HEK293T (cell line): ENCODE measurements at regions not wholly inside any gene's neighbourhood (a gene's known extent, or its start where the extent isn't known, plus 50 kb on each side); places are given as distances from the start of the nearest gene placed in this dataset.

Source experiments
- CTCF ChIA-PET: fragments of 350-600 bp; formaldehyde crosslinking; extraction: SDS; loops from one replicate; lab custom pipeline; 2021; ENCODE audit warnings: antibody characterized with exemption, inconsistent platforms; lab: Yijun Ruan, JAX
- POLR2A ChIA-PET: fragments of 350-600 bp; formaldehyde crosslinking; extraction: SDS; loops from one replicate; lab custom pipeline; 2020; ENCODE audit warnings: antibody characterized with exemption, inconsistent platforms; lab: Yijun Ruan, JAX
- DNase-seq: peaks from one replicate; pipeline ENCODE4 v3.0.0; 2012; ENCODE audit warnings: mixed read lengths; ENCODE audit errors: extremely low spot score
- ARNT ChIP-seq: fragments of 450-650 bp; IDR thresholded peaks from 2 replicates; pipeline ENCODE4 v1.6.1; 2017; ENCODE audit warnings: mild to moderate bottlenecking
- BHLHE40 ChIP-seq: fragments of 450-650 bp; IDR thresholded peaks from 2 replicates; pipeline ENCODE4 v1.6.1; 2016; ENCODE audit warnings: mild to moderate bottlenecking, moderate library complexity, borderline replicate concordance
- CTBP1 ChIP-seq: fragments of 450-650 bp; IDR thresholded peaks from 2 replicates; pipeline ENCODE4 v1.6.1; 2016; ENCODE audit warnings: borderline replicate concordance
- ELF4 ChIP-seq: fragments of 450-650 bp; IDR thresholded peaks from 2 replicates; pipeline ENCODE4 v1.6.1; 2017; ENCODE audit warnings: antibody characterized with exemption
- FOXA1 ChIP-seq: fragments of 450-650 bp; IDR thresholded peaks from 2 replicates; pipeline ENCODE4 v1.6.1; 2016; ENCODE audit warnings: mild to moderate bottlenecking
- FOXK2 ChIP-seq: fragments of 450-650 bp; IDR thresholded peaks from 2 replicates; pipeline ENCODE4 v1.6.1; 2016; ENCODE audit warnings: mild to moderate bottlenecking
- FOXM1 ChIP-seq: fragments of 450-650 bp; IDR thresholded peaks from 2 replicates; pipeline ENCODE4 v1.6.1; 2017; ENCODE audit warnings: mild to moderate bottlenecking, borderline replicate concordance
- HDGF ChIP-seq: fragments of 450-650 bp; IDR thresholded peaks from 2 replicates; pipeline ENCODE4 v1.6.1; 2017; ENCODE audit warnings: antibody characterized with exemption, borderline replicate concordance
- L3MBTL2 ChIP-seq: fragments of 450-650 bp; conservative IDR thresholded peaks from 2 replicates; pipeline ENCODE4 v1.6.1; 2016; ENCODE audit warnings: mild to moderate bottlenecking
- LEF1 ChIP-seq: fragments of 450-650 bp; IDR thresholded peaks from 2 replicates; pipeline ENCODE4 v1.6.1; 2017; ENCODE audit warnings: mild to moderate bottlenecking, borderline replicate concordance
- NFRKB ChIP-seq: fragments of 450-650 bp; IDR thresholded peaks from 2 replicates; pipeline ENCODE4 v1.6.1; 2016; ENCODE audit warnings: mild to moderate bottlenecking, moderate library complexity
- SP1 ChIP-seq: fragments of 450-650 bp; IDR thresholded peaks from 2 replicates; pipeline ENCODE4 v1.6.1; 2017
- SUZ12 ChIP-seq: fragments of 450-650 bp; IDR thresholded peaks from 2 replicates; pipeline ENCODE4 v1.6.1; 2016; ENCODE audit warnings: mild to moderate bottlenecking
- TARDBP ChIP-seq: fragments of 450-650 bp; IDR thresholded peaks from 2 replicates; pipeline ENCODE4 v1.6.1; 2016
- ZNF384 ChIP-seq: fragments of 450-650 bp; IDR thresholded peaks from 2 replicates; pipeline ENCODE4 v1.6.1; 2016
- TF ChIP-seq, protein P1 (sequence below): fragments of 450-650 bp; IDR thresholded peaks from 2 replicates; pipeline ENCODE4 v1.6.1; 2016

DNA sequence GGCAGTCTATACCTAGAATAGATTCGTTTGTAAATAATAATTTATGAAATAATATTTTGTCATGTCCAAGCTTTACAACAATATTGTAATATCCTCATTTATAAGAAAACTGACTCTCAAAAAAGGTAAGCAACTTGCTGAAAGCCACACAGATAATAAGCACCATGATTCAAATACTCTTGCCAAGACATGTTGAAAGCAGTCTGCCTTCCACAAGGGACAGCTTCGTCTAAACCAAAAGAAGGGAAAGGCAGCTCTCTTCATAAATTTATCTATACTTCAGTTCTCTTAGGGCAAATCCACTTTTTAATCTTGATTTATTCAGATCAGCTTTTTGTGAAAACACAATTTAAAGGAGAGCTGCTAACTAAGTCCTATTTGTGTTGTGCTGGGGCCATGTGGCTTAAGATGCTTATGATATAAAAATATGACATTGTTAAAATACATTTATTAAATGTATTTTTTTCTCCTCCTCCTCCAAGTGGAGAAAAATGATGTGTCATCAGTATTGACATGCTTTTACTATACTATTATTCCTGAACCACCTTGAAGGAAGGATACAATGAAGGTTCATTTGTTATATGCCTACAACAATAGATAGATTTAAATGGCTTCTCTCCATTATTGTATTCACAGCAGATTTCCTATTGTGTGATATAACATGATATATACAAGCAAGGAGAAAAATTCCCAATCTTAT lies 737.0 kb downstream of the HDGFL1 start:
- ChIA-PET POLR2A (no interaction called here), CTCF (no interaction called here)
- no peak for TF ChIP-seq NFRKB
- TF ChIP-seq ZNF384: no peak
- no peak for TF ChIP-seq SP1
- TF ChIP-seq, protein P1, sequence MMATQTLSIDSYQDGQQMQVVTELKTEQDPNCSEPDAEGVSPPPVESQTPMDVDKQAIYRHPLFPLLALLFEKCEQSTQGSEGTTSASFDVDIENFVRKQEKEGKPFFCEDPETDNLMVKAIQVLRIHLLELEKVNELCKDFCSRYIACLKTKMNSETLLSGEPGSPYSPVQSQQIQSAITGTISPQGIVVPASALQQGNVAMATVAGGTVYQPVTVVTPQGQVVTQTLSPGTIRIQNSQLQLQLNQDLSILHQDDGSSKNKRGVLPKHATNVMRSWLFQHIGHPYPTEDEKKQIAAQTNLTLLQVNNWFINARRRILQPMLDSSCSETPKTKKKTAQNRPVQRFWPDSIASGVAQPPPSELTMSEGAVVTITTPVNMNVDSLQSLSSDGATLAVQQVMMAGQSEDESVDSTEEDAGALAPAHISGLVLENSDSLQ: no peak
- TF ChIP-seq LEF1: no peak
- no peak for TF ChIP-seq BHLHE40
- no peak for TF ChIP-seq L3MBTL2
- no peak for TF ChIP-seq ELF4
- TF ChIP-seq FOXK2: no peak
- no peak for DNase-seq

- CTCF ChIA-PET: no interaction called here
- no peak for DNase-seq
- POLR2A ChIA-PET: no interaction called here
Observed at GRCh38 chr6:23307516-23307915, 738.1 kb downstream of the HDGFL1 start.

DNA sequence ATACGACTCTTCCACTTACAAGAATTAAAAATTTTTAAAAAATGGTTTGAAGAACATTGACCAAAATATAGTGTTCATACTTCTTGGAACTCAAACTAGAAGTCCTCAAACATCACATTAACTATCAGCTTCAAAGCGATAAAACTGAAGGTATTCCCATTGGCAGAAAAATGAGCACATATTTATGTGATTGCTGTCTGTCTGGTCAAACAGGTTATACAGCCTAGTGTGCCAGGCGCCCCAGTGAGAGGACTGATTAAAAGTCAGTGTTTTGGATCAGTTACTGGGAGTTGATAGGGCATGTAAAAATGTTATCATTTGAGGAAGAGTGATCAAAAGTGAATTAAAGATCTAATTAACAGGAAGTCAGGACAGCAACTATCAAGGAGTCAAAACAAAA lies 738.8 kb downstream of the HDGFL1 start:
- TF ChIP-seq ELF4 (no peak), CTBP1 (no peak), SP1 (no peak), L3MBTL2 (no peak), BHLHE40 (no peak), NFRKB (no peak), HDGF (no peak), FOXM1 (no peak), LEF1 (no peak), TARDBP (no peak), FOXK2 (no peak), SUZ12 (no peak)
- TF ChIP-seq, protein P1: no peak
- ChIA-PET POLR2A (no interaction called here), CTCF (no interaction called here)
- DNase-seq: no peak

More at GRCh38 chr6:23307516-23307915, 738.1 kb downstream of the HDGFL1 start:
- no peak for TF ChIP-seq SP1
- TF ChIP-seq, protein P1: no peak
- TF ChIP-seq BHLHE40: no peak
- no peak for TF ChIP-seq L3MBTL2
- no peak for TF ChIP-seq FOXM1
- TF ChIP-seq FOXK2: no peak

DNA sequence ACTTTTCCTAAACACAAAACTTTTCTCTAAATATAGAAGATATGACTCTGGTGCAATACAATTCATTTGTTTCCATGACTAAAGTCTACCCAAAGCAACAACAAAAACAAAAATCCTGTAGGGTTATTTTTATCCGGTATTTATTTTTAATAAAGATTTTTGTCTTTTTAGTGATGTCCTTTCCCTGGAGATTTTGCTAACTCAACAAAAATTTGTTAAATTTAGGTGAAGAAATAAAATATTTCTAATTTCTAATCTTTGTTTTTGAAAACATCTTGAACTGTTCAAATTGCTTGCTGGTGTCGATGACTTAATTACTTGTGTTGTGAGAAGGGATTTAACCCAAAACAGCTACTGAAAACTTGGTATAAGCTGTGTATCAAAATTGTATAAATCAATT lies 741.8 kb downstream of the HDGFL1 start:
- no peak for DNase-seq
- no peak for TF ChIP-seq CTBP1
- no peak for TF ChIP-seq L3MBTL2
- TF ChIP-seq LEF1: no peak
- no peak for TF ChIP-seq FOXA1
- ChIA-PET CTCF (no interaction called here), POLR2A (no interaction called here)

GRCh38 chr6:23316131-23316530 lies 746.8 kb downstream of the HDGFL1 start:
- no peak for TF ChIP-seq ZNF384
- TF ChIP-seq NFRKB: no peak
- TF ChIP-seq FOXM1: no peak
- TF ChIP-seq ARNT: no peak
- TF ChIP-seq FOXK2: no peak
- no peak for TF ChIP-seq TARDBP
- no peak for TF ChIP-seq LEF1
- TF ChIP-seq, protein P1: no peak
- TF ChIP-seq L3MBTL2: no peak
- TF ChIP-seq ELF4: no peak
- TF ChIP-seq FOXA1: no peak
- no peak for TF ChIP-seq SP1
- no peak for TF ChIP-seq CTBP1
- TF ChIP-seq BHLHE40: no peak
- no peak for TF ChIP-seq SUZ12
- TF ChIP-seq HDGF: no peak
- CTCF ChIA-PET: no interaction called here
- POLR2A ChIA-PET: no interaction called here
- DNase-seq: no peak

- ChIA-PET CTCF (no interaction called here), POLR2A (no interaction called here)
- TF ChIP-seq FOXM1 (no peak), L3MBTL2 (no peak), HDGF (no peak), ELF4 (no peak), FOXA1 (no peak), TARDBP (no peak)
- DNase-seq: no peak
Observed at GRCh38 chr6:23316931-23317330, 747.6 kb downstream of the HDGFL1 start.
